ENCODE measurements at regions not wholly inside any gene's neighbourhood (a gene's known extent, or its start where the extent isn't known, plus 50 kb on each side); places are given as distances from the start of the nearest gene placed in this dataset.

GRCh38 chr1:199778324-199778955, 249.1 kb upstream of the NR5A2 start:
- BruUV-seq (replicated peaks): no TSS peak
- ChIA-PET CTCF (no interaction called here), POLR2A (ENCODE audit: low non-redundant PET) (no interaction called here)
- Histone ChIP-seq H3K9me3 (ENCODE audit: low read depth, low read length, poor library complexity, severe bottlenecking) (no peaks in the 10 kb centered on the region), H3K4me3 (ENCODE audit: low read depth, low read length, poor library complexity, severe bottlenecking) (no peak overlapping the region), H3K4me1 (ENCODE audit: insufficient read depth, low read length, poor library complexity, severe bottlenecking) (no peaks in the 10 kb centered on the region), H3K36me3 (ENCODE audit: insufficient read depth, low read length, poor library complexity, severe bottlenecking) (no peaks in the 10 kb centered on the region), H3K27me3 (replicated peaks; ENCODE audit: insufficient read depth, low read depth, low read length, poor library complexity) (peaks cover 23% of the 10 kb centered on the region), H3K27ac (ENCODE audit: low read depth, low read length, poor library complexity, severe bottlenecking) (no peak overlapping the region)
- DNase-seq (ENCODE audit: low spot score): no peak
- intact Hi-C loops (cut with micrococcal nuclease; ENCODE audit: unreplicated experiment): no loop called here
- no peak for TF ChIP-seq CTCF (conservative IDR thresholded peaks at IDR 0.05; ENCODE audit: low read depth, low read length)
- no peak for TF ChIP-seq EZH2 (IDR thresholded peaks at IDR 0.05; ENCODE audit: borderline replicate concordance, low read depth, low read length, poor library complexity, severe bottlenecking)

GRCh38 chr1:199780091-199780490, 247.4 kb upstream of the NR5A2 start:
- no peak for DNase-seq (ENCODE audit: low spot score)
- Histone ChIP-seq H3K9me3 (ENCODE audit: low read depth, low read length, poor library complexity, severe bottlenecking) (no peaks in the 10 kb centered on the region), H3K27ac (ENCODE audit: low read depth, low read length, poor library complexity, severe bottlenecking) (no peak overlapping the region), H3K27me3 (replicated peaks; ENCODE audit: insufficient read depth, low read depth, low read length, poor library complexity) (peaks cover 34% of the 10 kb centered on the region), H3K4me3 (ENCODE audit: low read depth, low read length, poor library complexity, severe bottlenecking) (no peak overlapping the region), H3K4me1 (ENCODE audit: insufficient read depth, low read length, poor library complexity, severe bottlenecking) (no peaks in the 10 kb centered on the region), H3K36me3 (ENCODE audit: insufficient read depth, low read length, poor library complexity, severe bottlenecking) (no peaks in the 10 kb centered on the region)
- intact Hi-C loops (cut with micrococcal nuclease; ENCODE audit: unreplicated experiment): no loop called here
- CTCF ChIA-PET: no interaction called here
- TF ChIP-seq CTCF (conservative IDR thresholded peaks at IDR 0.05; ENCODE audit: low read depth, low read length): no peak
- TF ChIP-seq EZH2 (IDR thresholded peaks at IDR 0.05; ENCODE audit: borderline replicate concordance, low read depth, low read length, poor library complexity, severe bottlenecking): no peak
- BruUV-seq (replicated peaks): no TSS peak
- POLR2A ChIA-PET (ENCODE audit: low non-redundant PET): no interaction called here

GRCh38 chr1:199780948-199781670, 246.4 kb upstream of the NR5A2 start:
- POLR2A ChIA-PET (ENCODE audit: low non-redundant PET): no interaction called here
- no peak for DNase-seq (ENCODE audit: low spot score)
- CTCF ChIA-PET: no interaction called here
- Histone ChIP-seq H3K27me3 (replicated peaks; ENCODE audit: insufficient read depth, low read depth, low read length, poor library complexity) (peaks cover 38% of the 10 kb centered on the region), H3K27ac (ENCODE audit: low read depth, low read length, poor library complexity, severe bottlenecking) (no peak overlapping the region), H3K4me1 (ENCODE audit: insufficient read depth, low read length, poor library complexity, severe bottlenecking) (no peaks in the 10 kb centered on the region), H3K36me3 (ENCODE audit: insufficient read depth, low read length, poor library complexity, severe bottlenecking) (no peaks in the 10 kb centered on the region), H3K9me3 (ENCODE audit: low read depth, low read length, poor library complexity, severe bottlenecking) (no peaks in the 10 kb centered on the region), H3K4me3 (ENCODE audit: low read depth, low read length, poor library complexity, severe bottlenecking) (no peak overlapping the region)
- intact Hi-C loops (cut with micrococcal nuclease; ENCODE audit: unreplicated experiment): no loop called here
- TF ChIP-seq CTCF (conservative IDR thresholded peaks at IDR 0.05; ENCODE audit: low read depth, low read length) (no peak), EZH2 (IDR thresholded peaks at IDR 0.05; ENCODE audit: borderline replicate concordance, low read depth, low read length, poor library complexity, severe bottlenecking) (no peak)
- BruUV-seq (replicated peaks): no TSS peak

Data from A673 (cell line).